ENCODE measurements at regions not wholly inside any gene's neighbourhood (a gene's known extent, or its start where the extent isn't known, plus 50 kb on each side); places are given as distances from the start of the nearest gene placed in this dataset.

GRCh38 chrX:75210602-75211001 lies 54.5 kb upstream of the ABCB7 start (continued):
- TF ChIP-seq FOXP4 (CRISPR knock-in tag; IDR thresholded peaks at IDR 0.05; ENCODE audit: borderline replicate concordance) (no peak), TAF1 (IDR thresholded peaks at IDR 0.05; ENCODE audit: control insufficient read depth, extremely low read depth, insufficient read depth, low read length, severe bottlenecking) (no peak), CBFA2T3 (IDR thresholded peaks at IDR 0.05) (peak; percentile 61), PBX2 (CRISPR knock-in tag; IDR thresholded peaks at IDR 0.05; ENCODE audit: low read depth) (no peak), PBX2 (tag; conservative IDR thresholded peaks at IDR 0.05; ENCODE audit: low read depth) (no peak), BRD4 (IDR thresholded peaks at IDR 0.05) (no peak), XRCC3 (IDR thresholded peaks at IDR 0.05) (no peak), ZBED1 (IDR thresholded peaks at IDR 0.05) (no peak), MAFK (IDR thresholded peaks at IDR 0.05; ENCODE audit: low read length) (no peak), CCNT2 (IDR thresholded peaks at IDR 0.05; ENCODE audit: borderline replicate concordance, extremely low read depth, insufficient read length, low read depth, low read length) (no peak), TEAD4 (IDR thresholded peaks at IDR 0.05; ENCODE audit: low read length) (peak; percentile 55), TEAD4 (CRISPR knock-in tag; IDR thresholded peaks at IDR 0.05; ENCODE audit: borderline replicate concordance) (no peak), TFAP4 (CRISPR knock-in tag; IDR thresholded peaks at IDR 0.05; ENCODE audit: borderline replicate concordance) (no peak), NR2C2 (CRISPR knock-in tag; IDR thresholded peaks at IDR 0.05) (no peak), NR2C2 (tag; IDR thresholded peaks at IDR 0.05) (no peak), HLTF (IDR thresholded peaks at IDR 0.05) (no peak), ARHGAP35 (IDR thresholded peaks at IDR 0.05; ENCODE audit: partially characterized antibody) (no peak), CEBPG (CRISPR knock-in tag; IDR thresholded peaks at IDR 0.05) (no peak), CEBPG (tag; conservative IDR thresholded peaks at IDR 0.05 in 1 of 2, IDR thresholded peaks at IDR 0.05 in 1 of 2) (no peak), NFE2L1 (tag; IDR thresholded peaks at IDR 0.05; ENCODE audit: borderline replicate concordance, low read depth) (no peak)
